ENCODE measurements at regions not wholly inside any gene's neighbourhood (a gene's known extent, or its start where the extent isn't known, plus 50 kb on each side); places are given as distances from the start of the nearest gene placed in this dataset.

DNA sequence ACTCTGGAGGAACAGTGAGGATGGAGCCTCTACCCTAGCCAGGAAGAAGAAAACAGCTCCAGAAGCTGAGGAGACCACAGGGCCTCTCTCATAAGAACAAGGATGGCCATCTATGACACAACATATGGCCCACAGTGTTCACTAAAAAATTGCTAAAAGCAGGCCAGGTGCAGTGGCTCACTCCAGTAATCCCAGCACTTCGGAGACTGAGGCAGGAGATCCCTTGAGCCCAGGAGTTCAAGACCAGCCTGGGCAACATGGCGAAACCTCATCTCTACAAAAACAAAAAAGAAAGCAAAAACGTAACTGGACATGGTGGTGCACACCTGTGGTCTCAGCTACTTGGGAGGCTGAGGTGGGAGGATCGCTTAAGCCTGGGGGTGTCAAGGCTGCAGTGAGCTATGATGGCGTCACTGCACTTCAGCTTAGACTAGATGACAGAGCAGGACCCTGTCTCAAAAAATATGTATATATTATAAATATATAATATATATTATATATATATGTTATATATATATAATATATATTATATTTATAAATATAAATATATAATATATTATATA lies 103.1 kb downstream of the TOMM20 start:
- Histone ChIP-seq H3K4me3 (ENCODE audit: low read depth, low read length) (no peak overlapping the region), H3K9me3 (ENCODE audit: control insufficient read depth, insufficient read depth, low read length) (peaks cover 7% of the 10 kb centered on the region; the same call in 1 of the 2 replicates), H3K27ac (ENCODE audit: low read depth, low read length) (no peak overlapping the region), H3K27me3 (ENCODE audit: control insufficient read depth, insufficient read depth, low read length) (no peaks in the 10 kb centered on the region)
- POLR2A ChIA-PET = no interaction called here
- DNase-seq (ENCODE audit: low read depth, low spot score) = no peak
- CTCF ChIA-PET = no interaction called here
- TF ChIP-seq, protein P1, sequence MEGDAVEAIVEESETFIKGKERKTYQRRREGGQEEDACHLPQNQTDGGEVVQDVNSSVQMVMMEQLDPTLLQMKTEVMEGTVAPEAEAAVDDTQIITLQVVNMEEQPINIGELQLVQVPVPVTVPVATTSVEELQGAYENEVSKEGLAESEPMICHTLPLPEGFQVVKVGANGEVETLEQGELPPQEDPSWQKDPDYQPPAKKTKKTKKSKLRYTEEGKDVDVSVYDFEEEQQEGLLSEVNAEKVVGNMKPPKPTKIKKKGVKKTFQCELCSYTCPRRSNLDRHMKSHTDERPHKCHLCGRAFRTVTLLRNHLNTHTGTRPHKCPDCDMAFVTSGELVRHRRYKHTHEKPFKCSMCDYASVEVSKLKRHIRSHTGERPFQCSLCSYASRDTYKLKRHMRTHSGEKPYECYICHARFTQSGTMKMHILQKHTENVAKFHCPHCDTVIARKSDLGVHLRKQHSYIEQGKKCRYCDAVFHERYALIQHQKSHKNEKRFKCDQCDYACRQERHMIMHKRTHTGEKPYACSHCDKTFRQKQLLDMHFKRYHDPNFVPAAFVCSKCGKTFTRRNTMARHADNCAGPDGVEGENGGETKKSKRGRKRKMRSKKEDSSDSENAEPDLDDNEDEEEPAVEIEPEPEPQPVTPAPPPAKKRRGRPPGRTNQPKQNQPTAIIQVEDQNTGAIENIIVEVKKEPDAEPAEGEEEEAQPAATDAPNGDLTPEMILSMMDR (IDR thresholded peaks at IDR 0.05; ENCODE audit: low read depth, low read length) = no peak

DNA sequence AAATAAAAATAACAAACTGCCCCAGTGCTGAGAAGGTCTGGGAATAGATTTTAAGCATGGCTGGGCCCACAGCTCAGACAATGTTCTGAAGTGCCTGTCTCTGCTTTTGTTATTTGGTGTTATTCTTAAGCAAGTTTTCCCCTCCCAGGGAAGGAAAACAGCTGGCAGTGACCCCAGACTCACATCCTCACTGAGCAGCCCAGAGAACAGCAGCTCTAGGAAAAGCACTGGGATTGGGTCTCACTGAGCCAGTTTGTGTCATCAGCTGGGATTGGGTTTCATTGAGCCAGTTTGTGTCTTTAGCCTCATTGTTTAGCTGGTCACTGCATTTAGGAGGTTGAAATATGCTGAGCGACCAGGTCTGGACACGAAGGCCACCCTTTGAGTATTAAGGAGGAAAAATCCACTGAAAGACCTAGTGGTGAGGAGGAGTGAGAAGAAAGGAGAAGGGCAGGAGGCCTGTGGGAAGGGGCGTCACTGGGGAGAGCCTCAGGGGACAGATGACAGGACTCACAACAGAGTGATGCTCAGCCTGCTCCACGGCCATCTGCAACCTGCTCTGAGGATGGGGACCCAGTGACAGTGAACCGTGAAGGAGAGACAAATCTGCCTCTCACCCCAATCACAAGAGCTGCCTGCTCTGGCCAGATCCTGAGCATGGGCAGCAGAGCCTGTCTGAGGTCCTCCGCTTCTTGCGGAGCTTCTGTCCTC lies 103.8 kb downstream of the TOMM20 start:
- H3K4me3 ChIP-seq (ENCODE audit: low read depth, low read length) = no peak overlapping the region
- POLR2A ChIA-PET = no interaction called here
- TF ChIP-seq, protein P1 (IDR thresholded peaks at IDR 0.05; ENCODE audit: low read depth, low read length) = no peak
- CTCF ChIA-PET = no interaction called here
- no peak for DNase-seq (ENCODE audit: low read depth, low spot score)
- no peaks in the 10 kb centered on the region for H3K27me3 ChIP-seq (ENCODE audit: control insufficient read depth, insufficient read depth, low read length)
- H3K9me3 ChIP-seq (ENCODE audit: control insufficient read depth, insufficient read depth, low read length) = peaks cover 7% of the 10 kb centered on the region; the same call in 1 of the 2 replicates
- H3K27ac ChIP-seq (ENCODE audit: low read depth, low read length) = no peak overlapping the region

DNA sequence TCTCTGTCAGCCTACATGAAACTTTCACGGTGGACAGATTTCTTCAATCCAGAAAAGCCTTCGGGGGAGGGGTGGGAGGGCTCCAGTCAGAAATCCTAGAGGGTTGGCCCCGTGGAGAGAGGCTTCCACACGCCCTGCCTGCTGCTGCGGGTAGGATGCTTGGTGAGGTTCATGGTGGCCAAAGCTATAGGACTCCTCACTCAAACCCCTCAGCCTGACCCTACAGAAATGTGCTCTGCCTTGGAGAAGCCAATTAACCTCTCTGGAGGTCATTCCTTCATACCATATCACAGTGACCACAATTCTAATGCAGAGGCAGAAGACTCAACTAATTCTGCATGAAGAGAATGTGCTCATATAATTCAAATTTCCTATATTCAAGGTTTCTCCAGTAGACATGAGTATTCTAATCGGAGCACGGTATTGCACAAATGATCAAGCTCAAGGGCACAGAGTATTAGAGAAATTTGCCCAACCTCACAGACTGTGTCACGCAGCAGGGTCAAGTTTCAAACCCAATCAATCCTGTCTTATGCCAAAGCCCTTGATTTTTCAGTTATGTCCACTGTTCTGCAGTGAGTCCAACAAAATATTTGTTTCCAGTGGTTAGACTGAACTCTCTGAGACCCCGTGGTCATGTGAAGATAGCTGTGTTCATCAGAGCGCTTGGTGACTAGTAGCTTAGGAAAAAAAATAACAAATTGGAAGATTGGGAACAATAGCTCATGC lies 104.8 kb downstream of the TOMM20 start:
- TF ChIP-seq, protein P1 (IDR thresholded peaks at IDR 0.05; ENCODE audit: low read depth, low read length) = no peak
- ChIA-PET POLR2A (interaction anchor here (0.6 kb wide), 1 partner anchor 116 kb away, joined by 7 read pairs; no protein-coding TSS in a partner anchor), CTCF (no interaction called here)
- DNase-seq (ENCODE audit: low read depth, low spot score) = no peak
- Histone ChIP-seq H3K4me3 (ENCODE audit: low read depth, low read length) (no peak overlapping the region), H3K9me3 (ENCODE audit: control insufficient read depth, insufficient read depth, low read length) (peaks cover 7% of the 10 kb centered on the region; the same call in 1 of the 2 replicates), H3K27ac (ENCODE audit: low read depth, low read length) (no peak overlapping the region), H3K27me3 (ENCODE audit: control insufficient read depth, insufficient read depth, low read length) (no peaks in the 10 kb centered on the region)

DNA sequence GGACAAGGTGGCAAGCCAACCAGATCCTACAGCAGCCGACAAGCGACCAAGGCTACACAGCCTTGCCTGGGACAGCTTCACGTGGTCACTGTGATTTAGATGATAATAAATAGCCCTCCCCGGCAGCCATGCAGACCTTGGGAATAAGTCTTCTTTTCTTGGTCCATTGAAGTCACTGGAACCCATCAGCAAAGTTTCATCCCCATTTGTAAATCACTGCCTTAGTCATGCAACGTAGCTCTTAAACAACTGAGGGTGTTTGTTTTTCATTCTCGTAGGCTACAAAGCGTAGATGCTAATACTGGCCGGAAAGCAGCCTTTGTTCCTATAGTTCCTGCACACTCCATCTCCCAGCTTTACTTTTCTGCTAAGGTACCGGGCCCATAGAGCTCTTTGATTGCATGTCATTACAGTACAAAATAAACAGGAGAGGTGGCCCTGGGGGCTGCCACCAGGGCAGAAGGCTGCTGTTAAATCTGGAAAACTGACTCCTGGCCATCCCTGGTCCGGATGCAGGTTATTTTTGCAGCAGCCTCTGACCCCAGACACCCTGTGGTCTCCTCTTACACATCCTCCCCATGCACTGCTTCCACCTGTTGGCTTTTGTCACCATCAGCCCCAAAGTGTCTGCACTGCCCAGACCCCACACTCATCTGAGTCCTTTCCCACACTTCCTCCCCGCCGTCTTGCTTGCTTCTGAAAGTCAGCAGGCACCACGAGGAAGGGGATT lies 105.5 kb downstream of the TOMM20 start:
- TF ChIP-seq, protein P1 (IDR thresholded peaks at IDR 0.05; ENCODE audit: low read depth, low read length) = no peak
- Histone ChIP-seq H3K27me3 (ENCODE audit: control insufficient read depth, insufficient read depth, low read length) (no peaks in the 10 kb centered on the region), H3K27ac (ENCODE audit: low read depth, low read length) (no peak overlapping the region), H3K4me3 (ENCODE audit: low read depth, low read length) (no peak overlapping the region), H3K9me3 (ENCODE audit: control insufficient read depth, insufficient read depth, low read length) (peaks cover 7% of the 10 kb centered on the region)
- DNase-seq (ENCODE audit: low read depth, low spot score) = no peak
- POLR2A ChIA-PET = interaction anchor here (0.6 to 0.9 kb wide), 3 partner anchors 26 to 115 kb away, joined by 3 to 7 read pairs (median 3); no protein-coding TSS in a partner anchor
- CTCF ChIA-PET = no interaction called here

All from AG04450 (cell line).